Heart left ventricle (tissue), 13 donors: ENCODE measurements at regions not wholly inside any gene's neighbourhood (a gene's known extent, or its start where the extent isn't known, plus 50 kb on each side); places are given as distances from the start of the nearest gene placed in this dataset.

ENCODE experiments used
- CTCF ChIP-seq, 12 donors: fragments of 200-600 bp; sonication (generic) in 4 of 12; IDR thresholded peaks; one replicate each; pipeline versions ENCODE4 v1.5.0 to v1.8.0; 2018 to 2022; ENCODE audit warnings: antibody characterized with exemption in 12 of 12, mild to moderate bottlenecking in 5 of 12
- POLR2A ChIP-seq, 2 donors: fragments of 450-650 bp; IDR thresholded peaks; one replicate each; pipeline ENCODE4 v1.6.1; 2017; ENCODE audit warnings: antibody characterized with exemption in 2 of 2, mild to moderate bottlenecking in 2 of 2, moderate library complexity in 2 of 2
- donor health status: ischemic (EF 13 %, LVEDD 7.1; RV severe dilation, severe dysfunction).
- donor health status: DM: no; HTN: yes; CAD: no.
- donor health status: DM: no; HTN: no; CAD: no.
- donor health status: ischemic (EF 25% LVEDD 6.9; RV normal size, moderate dysfunction).
- donor health status: ischemic (EF 25% LVEDD 5.7; RV mildly dilated, moderate dysfunction).
- donor health status: ischemic (EF 35%, LVEDD 5.7; RV mildly dilated, moderate dysfunction).
- donor health status: nonischemic (EF 11% LVEDD 7.7; RV severe dilation, severe dysfunction).
- donor health status: DM: yes; HTN: yes; CAD: no.
- donor health status: PGD.
- donor health status: ischemic (EF 29% LVEDD 5.4; RV normal size, mild dysfunction).
- donor health status: nonischemic (EF 23%, LVEDD 6.1; RV moderate dilation, normal function).

- TF ChIP-seq CTCF (IDR thresholded peaks at IDR 0.05) (no peak), POLR2A (IDR thresholded peaks at IDR 0.05) (no peak)
These were observed 593.3 kb upstream of the SYT4 start for GRCh38 chr18:43870626-43871025.
